CD8-positive, alpha-beta memory T cell (primary cell): ENCODE measurements at regions not wholly inside any gene's neighbourhood (a gene's known extent, or its start where the extent isn't known, plus 50 kb on each side); places are given as distances from the start of the nearest gene placed in this dataset.

Source experiments
- CTCF ChIA-PET: fragments of 350-600 bp; sonication (Branson Sonifier 250); formaldehyde crosslinking; loops from one replicate; lab custom pipeline; 2021; ENCODE audit warnings: antibody characterized with exemption; lab: Charles Lee
- POLR2A ChIA-PET: fragments of 350-600 bp; sonication (Branson Sonifier 250); formaldehyde crosslinking; loops from one replicate; lab custom pipeline; 2021; ENCODE audit warnings: antibody characterized with exemption; lab: Charles Lee
- DNase-seq, 5 donors: peaks; one replicate each; pipeline versions ENCODE4 v3.0.0 to v3.0.0-alpha.2; 2020 to 2022; ENCODE audit warnings: mixed read lengths in 1 of 5
- H3K27ac ChIP-seq: one replicate; pipeline ENCODE4 v1.7.0; 2013; ENCODE audit warnings: low read depth, mild to moderate bottlenecking, low read length, moderate library complexity
- H3K27me3 ChIP-seq: 2 replicates; pipeline ENCODE4 v1.7.0; 2013; ENCODE audit warnings: low read length, mild to moderate bottlenecking; ENCODE audit not compliant: insufficient read depth, poor library complexity, severe bottlenecking
- H3K36me3 ChIP-seq: 2 replicates; pipeline ENCODE4 v1.7.0; 2013; ENCODE audit warnings: mild to moderate bottlenecking, low read length, moderate library complexity; ENCODE audit not compliant: insufficient read depth
- H3K4me1 ChIP-seq: 2 replicates; pipeline ENCODE4 v1.7.0; 2013; ENCODE audit warnings: mild to moderate bottlenecking, low read length, moderate library complexity; ENCODE audit not compliant: insufficient read depth
- H3K4me3 ChIP-seq: 2 replicates; pipeline ENCODE4 v1.7.0; 2013; ENCODE audit warnings: mild to moderate bottlenecking, low read length
- H3K9me3 ChIP-seq: 2 replicates; pipeline ENCODE4 v1.7.0; 2013; ENCODE audit warnings: mild to moderate bottlenecking, low read length
- H3K27ac Mint-ChIP-seq, 8 donors: one replicate each; pipeline ENCODE4 v1.8.0; 2020 to 2021; ENCODE audit warnings: mixed read lengths in 8 of 8, mild to moderate bottlenecking in 6 of 8, inconsistent platforms in 3 of 8, moderate library complexity in 3 of 8
- H3K27me3 Mint-ChIP-seq, 2 donors: one replicate each; pipeline ENCODE4 v1.8.0; 2020 to 2021; ENCODE audit warnings: mixed read lengths in 2 of 2, mild to moderate bottlenecking in 1 of 2, moderate library complexity in 1 of 2
- H3K36me3 Mint-ChIP-seq, 3 donors: one replicate each; pipeline ENCODE4 v1.8.0; 2020 to 2021; ENCODE audit warnings: mixed read lengths in 3 of 3, inconsistent platforms in 1 of 3, mild to moderate bottlenecking in 1 of 3
- H3K4me1 Mint-ChIP-seq, 3 donors: one replicate each; pipeline ENCODE4 v1.8.0; 2020 to 2021; ENCODE audit warnings: mixed read lengths in 3 of 3, inconsistent platforms in 1 of 3, mild to moderate bottlenecking in 1 of 3
- H3K4me3 Mint-ChIP-seq, 7 donors: one replicate each; pipeline ENCODE4 v1.8.0; 2020 to 2021; ENCODE audit warnings: mixed read lengths in 7 of 7, mild to moderate bottlenecking in 6 of 7, moderate library complexity in 4 of 7, inconsistent platforms in 2 of 7
- H3K9me3 Mint-ChIP-seq, 5 donors: one replicate each; pipeline ENCODE4 v1.8.0; 2020 to 2022; ENCODE audit warnings: mixed read lengths in 5 of 5, mild to moderate bottlenecking in 3 of 5, moderate library complexity in 2 of 5, inconsistent platforms in 1 of 5

DNA sequence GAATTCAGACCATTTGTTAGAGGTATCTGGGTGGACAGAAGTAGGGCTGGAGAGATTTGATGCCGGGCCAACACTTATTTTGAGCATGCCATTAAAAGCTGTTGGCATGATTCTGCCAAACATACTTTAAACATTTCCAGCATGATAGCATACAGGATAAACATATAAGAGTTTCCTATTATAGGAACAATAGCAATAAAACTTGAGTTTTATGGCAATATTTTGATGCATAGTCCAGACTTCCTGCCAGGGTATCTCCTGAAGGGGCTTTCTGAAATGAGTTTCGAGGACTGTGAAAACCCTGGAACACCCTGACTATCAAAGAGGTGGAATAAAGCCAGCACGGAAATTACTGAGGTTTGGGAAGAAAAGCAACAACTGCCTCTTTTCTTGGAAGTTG, 1398.0 kb upstream of the NXPH2 start:
- Histone ChIP-seq H3K36me3 (no peaks in the 10 kb centered on the region), H3K27ac (no peak overlapping the region), H3K9me3 (no peaks in the 10 kb centered on the region), H3K4me3 (no peak overlapping the region), H3K4me1 (no peaks in the 10 kb centered on the region), H3K27me3 (no peaks in the 10 kb centered on the region)
- no peak for DNase-seq
- POLR2A ChIA-PET, result no interaction called here
- Mint-ChIP-seq H3K27ac (no peak overlapping the region), H3K36me3 (no peaks in the 10 kb centered on the region), H3K4me3 (no peak overlapping the region), H3K4me1 (no peaks in the 10 kb centered on the region), H3K27me3 (no peaks in the 10 kb centered on the region), H3K9me3 (peaks cover 6 to 34% (median 12%) of the 10 kb centered on the region in 5 donors)
- CTCF ChIA-PET, result no interaction called here

DNA sequence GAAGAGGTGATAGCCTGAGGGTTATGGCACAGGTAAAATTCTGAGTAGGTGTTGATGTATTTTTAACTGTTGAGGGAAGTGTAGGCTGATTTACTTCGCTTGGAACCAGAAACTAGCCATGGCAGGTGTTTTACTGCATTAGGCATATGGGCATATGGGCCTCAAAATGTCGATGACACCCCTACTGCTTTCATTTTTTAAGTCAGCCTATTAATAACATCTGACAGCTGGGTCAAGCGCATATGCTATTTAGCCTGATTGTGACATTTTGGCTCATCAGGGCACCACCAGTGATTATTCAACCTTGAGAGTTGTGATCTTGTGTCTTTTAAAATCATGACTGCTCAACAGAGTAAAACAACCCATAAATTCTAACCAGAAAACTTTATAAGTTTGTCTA, 1396.9 kb upstream of the NXPH2 start:
- POLR2A ChIA-PET, result no interaction called here
- Mint-ChIP-seq H3K27ac (no peak overlapping the region), H3K4me1 (no peaks in the 10 kb centered on the region), H3K27me3 (no peaks in the 10 kb centered on the region), H3K9me3 (peaks cover 6 to 35% (median 16%) of the 10 kb centered on the region in 5 donors), H3K4me3 (no peak overlapping the region), H3K36me3 (no peaks in the 10 kb centered on the region)
- Histone ChIP-seq H3K9me3 (no peaks in the 10 kb centered on the region), H3K27me3 (no peaks in the 10 kb centered on the region), H3K27ac (no peak overlapping the region), H3K36me3 (no peaks in the 10 kb centered on the region), H3K4me3 (no peak overlapping the region), H3K4me1 (no peaks in the 10 kb centered on the region)
- no peak for DNase-seq
- CTCF ChIA-PET, result no interaction called here

DNA sequence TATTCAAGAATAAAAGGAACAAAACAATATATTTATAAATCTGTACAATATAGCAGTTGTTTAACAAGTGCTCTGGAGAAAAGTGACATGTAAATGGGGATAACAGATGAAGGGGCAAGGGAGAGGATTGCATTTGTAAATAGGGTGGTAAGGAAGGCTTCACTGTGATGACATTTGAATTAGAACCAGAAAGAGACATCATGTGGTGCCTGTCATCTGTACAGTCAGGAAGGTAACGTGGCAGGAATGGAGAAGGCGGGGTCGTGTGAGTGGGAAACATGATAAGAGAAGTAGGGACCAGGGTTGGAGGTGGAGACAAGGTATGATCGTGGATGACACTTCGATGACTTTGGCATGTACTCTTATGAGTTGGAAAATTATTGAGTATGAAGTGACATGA, 1393.6 kb upstream of the NXPH2 start:
- H3K4me1 ChIP-seq, result no peaks in the 10 kb centered on the region
- Mint-ChIP-seq H3K4me3 (no peak overlapping the region), H3K27ac (no peak overlapping the region), H3K27me3 (no peaks in the 10 kb centered on the region), H3K36me3 (no peaks in the 10 kb centered on the region), H3K9me3 (peaks cover 5 to 49% (median 16%) of the 10 kb centered on the region in 5 donors), H3K4me1 (no peaks in the 10 kb centered on the region)
- no peak overlapping the region for H3K27ac ChIP-seq
- ChIA-PET CTCF (no interaction called here), POLR2A (no interaction called here)
- no peaks in the 10 kb centered on the region for H3K27me3 ChIP-seq
- H3K9me3 ChIP-seq, result no peaks in the 10 kb centered on the region
- no peak overlapping the region for H3K4me3 ChIP-seq
- DNase-seq, result no peak
- no peaks in the 10 kb centered on the region for H3K36me3 ChIP-seq

DNA sequence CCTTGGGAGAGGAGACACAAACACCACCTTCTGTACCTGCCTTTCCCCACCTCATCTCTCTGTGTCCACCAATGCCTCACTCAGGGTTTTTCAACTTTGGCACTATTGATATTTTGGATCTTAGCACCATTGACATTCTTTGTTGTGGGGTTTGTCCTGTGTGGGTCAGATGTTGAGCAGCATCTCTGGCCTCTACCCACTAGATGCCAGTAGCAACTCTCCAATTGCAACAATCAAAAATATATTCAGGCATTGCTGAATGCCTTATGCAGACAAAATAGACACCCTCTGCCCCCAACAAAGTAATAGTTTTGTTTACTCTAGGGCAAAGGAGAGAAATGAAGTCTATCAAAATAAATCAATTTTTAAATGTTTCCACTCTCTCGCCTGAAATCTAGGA, 1384.3 kb upstream of the NXPH2 start:
- DNase-seq, result no peak
- H3K27ac Mint-ChIP-seq, result no peak overlapping the region
- no peaks in the 10 kb centered on the region for H3K9me3 ChIP-seq
- no peaks in the 10 kb centered on the region for H3K27me3 Mint-ChIP-seq
- no peaks in the 10 kb centered on the region for H3K4me1 ChIP-seq
- H3K4me3 Mint-ChIP-seq, result no peak overlapping the region
- no peaks in the 10 kb centered on the region for H3K36me3 Mint-ChIP-seq
- H3K27me3 ChIP-seq, result no peaks in the 10 kb centered on the region
- no peak overlapping the region for H3K4me3 ChIP-seq
- CTCF ChIA-PET, result no interaction called here
- H3K9me3 Mint-ChIP-seq, result peaks cover 11 to 44% (median 17%) of the 10 kb centered on the region in 5 donors
- POLR2A ChIA-PET, result no interaction called here
- H3K4me1 Mint-ChIP-seq, result no peaks in the 10 kb centered on the region
- no peaks in the 10 kb centered on the region for H3K36me3 ChIP-seq
- no peak overlapping the region for H3K27ac ChIP-seq

DNA sequence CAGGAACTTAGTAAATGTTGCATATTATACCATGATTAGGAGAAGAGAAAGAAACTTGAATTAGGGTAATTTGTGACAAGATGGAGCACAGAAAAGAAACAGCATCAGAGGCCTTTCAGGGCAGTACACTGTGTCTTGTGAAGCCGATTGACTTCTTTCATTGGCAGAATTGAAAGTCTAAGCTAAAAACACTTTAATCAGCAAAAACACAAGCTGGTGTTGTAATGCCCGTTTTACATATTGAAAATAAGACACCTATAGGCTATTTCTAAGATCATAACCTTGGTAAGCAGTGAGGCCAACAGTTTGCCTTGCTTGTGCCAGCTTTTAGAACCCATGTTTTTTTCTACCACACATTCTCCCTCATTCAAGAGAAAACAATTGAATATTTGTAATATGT, 1378.1 kb upstream of the NXPH2 start:
- Mint-ChIP-seq H3K27ac (no peak overlapping the region), H3K36me3 (no peaks in the 10 kb centered on the region), H3K4me1 (no peaks in the 10 kb centered on the region), H3K9me3 (peaks cover 11 to 40% (median 17%) of the 10 kb centered on the region in 5 donors), H3K4me3 (no peak overlapping the region), H3K27me3 (peaks cover 0 to 1% of the 10 kb centered on the region in 2 donors)
- H3K4me3 ChIP-seq, result no peak overlapping the region
- ChIA-PET POLR2A (no interaction called here), CTCF (no interaction called here)
- H3K27ac ChIP-seq, result no peak overlapping the region
- DNase-seq, result no peak
- H3K9me3 ChIP-seq, result no peaks in the 10 kb centered on the region
- H3K36me3 ChIP-seq, result no peaks in the 10 kb centered on the region
- no peaks in the 10 kb centered on the region for H3K27me3 ChIP-seq
- H3K4me1 ChIP-seq, result no peaks in the 10 kb centered on the region

DNA sequence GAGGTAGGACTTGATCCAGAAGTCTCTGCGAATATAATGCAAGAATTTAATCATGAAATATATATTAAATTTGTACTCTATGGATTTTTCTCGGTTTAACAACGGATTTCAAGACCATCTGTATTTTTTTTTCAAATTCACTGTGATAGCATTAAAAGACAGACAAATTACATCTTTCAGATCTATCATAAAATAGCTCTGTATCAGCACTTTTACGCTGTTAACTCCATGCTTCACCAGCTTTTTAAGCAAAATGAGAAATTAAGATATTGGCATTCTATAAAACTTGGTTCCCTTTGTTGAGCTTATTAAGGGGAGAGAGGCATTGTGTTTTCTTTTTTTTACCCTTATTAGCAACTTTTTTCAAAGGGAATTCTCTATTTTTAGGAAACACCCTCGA, 1377.6 kb upstream of the NXPH2 start:
- H3K4me3 Mint-ChIP-seq, result no peak overlapping the region
- ChIA-PET POLR2A (no interaction called here), CTCF (no interaction called here)
- Histone ChIP-seq H3K4me3 (no peak overlapping the region), H3K27me3 (no peaks in the 10 kb centered on the region), H3K4me1 (no peaks in the 10 kb centered on the region), H3K27ac (no peak overlapping the region), H3K9me3 (no peaks in the 10 kb centered on the region), H3K36me3 (no peaks in the 10 kb centered on the region)
- no peak for DNase-seq
- no peaks in the 10 kb centered on the region for H3K36me3 Mint-ChIP-seq
- peaks cover 10 to 37% (median 16%) of the 10 kb centered on the region in 5 donors for H3K9me3 Mint-ChIP-seq
- H3K27me3 Mint-ChIP-seq, result peaks cover 0 to 1% of the 10 kb centered on the region in 2 donors
- no peaks in the 10 kb centered on the region for H3K4me1 Mint-ChIP-seq
- no peak overlapping the region for H3K27ac Mint-ChIP-seq

DNA sequence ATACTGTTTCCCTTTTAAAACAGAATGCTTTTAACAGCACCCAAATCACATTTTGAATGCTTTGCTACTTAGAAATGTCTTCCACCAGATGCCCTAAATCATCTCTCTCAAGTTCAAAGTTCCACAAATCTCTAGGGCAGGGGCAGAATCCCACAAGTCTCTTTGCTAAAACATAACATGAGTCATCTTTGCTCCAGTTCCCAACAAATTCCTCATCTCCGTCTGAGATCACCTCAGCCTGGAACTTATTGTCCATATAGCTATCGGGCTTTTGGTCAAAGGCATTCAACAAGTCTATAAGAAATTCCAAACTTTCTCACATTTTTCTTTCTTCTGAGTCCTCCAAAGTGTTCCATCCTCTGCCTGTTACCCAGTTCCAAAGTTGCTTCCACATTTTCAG, 1374.5 kb upstream of the NXPH2 start:
- no peaks in the 10 kb centered on the region for H3K36me3 Mint-ChIP-seq
- Histone ChIP-seq H3K27me3 (no peaks in the 10 kb centered on the region), H3K9me3 (no peaks in the 10 kb centered on the region), H3K27ac (no peak overlapping the region), H3K36me3 (no peaks in the 10 kb centered on the region), H3K4me1 (no peaks in the 10 kb centered on the region), H3K4me3 (no peak overlapping the region)
- no peak overlapping the region for H3K27ac Mint-ChIP-seq
- DNase-seq, result no peak
- CTCF ChIA-PET, result no interaction called here
- H3K4me3 Mint-ChIP-seq, result no peak overlapping the region
- peaks cover 0 to 1% of the 10 kb centered on the region in 2 donors for H3K27me3 Mint-ChIP-seq
- peaks cover 6 to 25% (median 11%) of the 10 kb centered on the region in 5 donors for H3K9me3 Mint-ChIP-seq
- H3K4me1 Mint-ChIP-seq, result no peaks in the 10 kb centered on the region
- POLR2A ChIA-PET, result no interaction called here

DNA sequence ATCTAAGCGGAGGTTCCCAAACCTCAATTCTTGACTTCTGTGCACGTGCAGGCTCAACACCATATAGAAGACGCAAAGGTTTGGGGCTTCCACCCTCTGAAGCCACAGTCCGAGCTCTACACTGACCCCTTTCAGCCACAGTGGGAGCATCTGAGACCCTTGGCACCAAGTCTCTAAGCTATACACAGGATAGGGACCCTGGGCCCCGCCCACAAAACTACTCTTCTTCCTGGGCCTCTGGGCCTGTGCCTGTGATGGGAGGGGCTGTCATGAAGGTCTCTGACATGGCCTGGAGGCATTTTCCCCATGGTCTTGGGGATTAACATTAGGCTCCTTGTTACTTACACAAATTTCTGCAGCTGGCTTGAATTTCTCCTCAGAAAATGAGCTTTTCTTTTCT, 1374.1 kb upstream of the NXPH2 start:
- H3K36me3 Mint-ChIP-seq, result no peaks in the 10 kb centered on the region
- peaks cover 5 to 28% (median 12%) of the 10 kb centered on the region in 5 donors for H3K9me3 Mint-ChIP-seq
- H3K4me1 ChIP-seq, result no peaks in the 10 kb centered on the region
- POLR2A ChIA-PET, result no interaction called here
- no peak overlapping the region for H3K27ac Mint-ChIP-seq
- H3K4me3 ChIP-seq, result no peak overlapping the region
- H3K9me3 ChIP-seq, result no peaks in the 10 kb centered on the region
- DNase-seq, result no peak
- H3K27me3 ChIP-seq, result no peaks in the 10 kb centered on the region
- H3K27ac ChIP-seq, result no peak overlapping the region
- no peaks in the 10 kb centered on the region for H3K4me1 Mint-ChIP-seq
- peaks cover 0 to 1% of the 10 kb centered on the region in 2 donors for H3K27me3 Mint-ChIP-seq
- H3K4me3 Mint-ChIP-seq, result no peak overlapping the region
- H3K36me3 ChIP-seq, result no peaks in the 10 kb centered on the region
- CTCF ChIA-PET, result no interaction called here

DNA sequence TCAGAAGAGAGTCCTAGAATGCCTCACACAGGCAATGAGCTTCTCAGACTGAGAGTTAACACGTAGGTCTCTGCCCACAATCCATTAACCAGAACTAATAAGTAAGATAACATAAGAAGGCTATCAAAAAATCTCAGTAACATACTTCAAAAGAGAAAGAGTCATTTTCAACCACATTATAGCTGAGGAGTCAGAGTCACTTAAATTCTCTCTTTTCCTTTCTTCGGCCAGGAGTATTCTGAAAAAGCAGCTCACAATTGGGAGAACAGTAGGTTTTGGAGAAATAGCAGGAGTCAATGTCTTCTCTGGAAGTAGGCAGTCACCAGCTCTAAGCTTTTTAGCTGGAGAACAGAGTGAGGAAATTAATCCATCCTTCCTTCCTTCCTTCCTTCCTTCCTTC, 1364.4 kb upstream of the NXPH2 start:
- peaks cover 10 to 31% (median 18%) of the 10 kb centered on the region in 5 donors for H3K9me3 Mint-ChIP-seq
- no peaks in the 10 kb centered on the region for H3K36me3 ChIP-seq
- H3K9me3 ChIP-seq, result no peaks in the 10 kb centered on the region
- no peak overlapping the region for H3K4me3 Mint-ChIP-seq
- H3K27ac ChIP-seq, result no peak overlapping the region
- no peaks in the 10 kb centered on the region for H3K4me1 Mint-ChIP-seq
- no peaks in the 10 kb centered on the region for H3K27me3 ChIP-seq
- no peaks in the 10 kb centered on the region for H3K27me3 Mint-ChIP-seq
- no peaks in the 10 kb centered on the region for H3K4me1 ChIP-seq
- ChIA-PET POLR2A (no interaction called here), CTCF (no interaction called here)
- no peak for DNase-seq
- no peak overlapping the region for H3K4me3 ChIP-seq
- H3K36me3 Mint-ChIP-seq, result no peaks in the 10 kb centered on the region
- no peak overlapping the region for H3K27ac Mint-ChIP-seq
